H9 (cell line): ENCODE measurements at regions not wholly inside any gene's neighbourhood (a gene's known extent, or its start where the extent isn't known, plus 50 kb on each side); places are given as distances from the start of the nearest gene placed in this dataset.

ENCODE experiments used
- DNase-seq: peaks from one replicate; pipeline ENCODE4 v3.0.0-alpha.2; 2017
- H2AFZ ChIP-seq: one replicate; pipeline ENCODE4 v1.6.1; 2013; ENCODE audit warnings: mild to moderate bottlenecking, low read length, control low read depth, moderate library complexity
- H2AK5ac ChIP-seq: 2 replicates; pipeline ENCODE4 v1.6.1; 2013; ENCODE audit warnings: low read length, control low read depth, mixed read lengths; ENCODE audit not compliant: insufficient read length
- H2BK120ac ChIP-seq: one replicate; pipeline ENCODE4 v1.6.1; 2013; ENCODE audit warnings: low read depth, mild to moderate bottlenecking, low read length, control low read depth, inconsistent platforms; ENCODE audit not compliant: poor library complexity, severe bottlenecking
- H2BK12ac ChIP-seq: 2 replicates; pipeline ENCODE4 v1.6.1; 2013; ENCODE audit warnings: low read length, control low read depth, mixed read lengths, low read depth; ENCODE audit not compliant: insufficient read length
- H2BK15ac ChIP-seq: 2 replicates; pipeline ENCODE4 v1.6.1; 2013; ENCODE audit warnings: low read depth, low read length, control low read depth
- H2BK20ac ChIP-seq: one replicate; pipeline ENCODE4 v1.6.1; 2013; ENCODE audit warnings: low read depth, mild to moderate bottlenecking, low read length, control low read depth, inconsistent platforms; ENCODE audit not compliant: poor library complexity, severe bottlenecking
- H2BK5ac ChIP-seq: 2 replicates; pipeline ENCODE4 v1.6.1; 2013; ENCODE audit warnings: low read length, control low read depth, mixed read lengths; ENCODE audit not compliant: insufficient read length
- H3K14ac ChIP-seq: 2 replicates; pipeline ENCODE4 v1.6.1; 2013; ENCODE audit warnings: low read length, control low read depth; ENCODE audit not compliant: insufficient read depth
- H3K18ac ChIP-seq: 2 replicates; pipeline ENCODE4 v1.6.1; 2013; ENCODE audit warnings: low read depth, mild to moderate bottlenecking, mixed read lengths, low read length, control low read depth; ENCODE audit not compliant: insufficient read length
- H3K23ac ChIP-seq: 2 replicates; pipeline ENCODE4 v1.6.1; 2013; ENCODE audit warnings: low read length, control low read depth, mixed read lengths, low read depth; ENCODE audit not compliant: insufficient read length
- H3K23me2 ChIP-seq: 2 replicates; pipeline ENCODE4 v1.6.1; 2013; ENCODE audit warnings: low read depth, mild to moderate bottlenecking, mixed read lengths, low read length, control low read depth; ENCODE audit not compliant: insufficient read length, poor library complexity, severe bottlenecking
- H3K27ac ChIP-seq: 2 replicates; pipeline ENCODE4 v1.5.1; 2013; ENCODE audit warnings: low read length, control low read depth, mixed read lengths, low read depth; ENCODE audit not compliant: insufficient read length
- H3K27me3 ChIP-seq: 2 replicates; pipeline ENCODE4 v1.6.1; 2013; ENCODE audit warnings: low read length, control low read depth, inconsistent platforms; ENCODE audit not compliant: insufficient read depth
- H3K4ac ChIP-seq: 2 replicates; pipeline ENCODE4 v1.6.1; 2013; ENCODE audit warnings: low read depth, mild to moderate bottlenecking, control low read depth, inconsistent platforms, low read length, moderate library complexity
- H3K4me1 ChIP-seq: 2 replicates; pipeline ENCODE4 v1.6.1; 2013; ENCODE audit warnings: low read length, control low read depth, inconsistent platforms; ENCODE audit not compliant: insufficient read depth
- H3K4me2 ChIP-seq: 2 replicates; pipeline ENCODE4 v1.6.1; 2013; ENCODE audit warnings: low read length, control low read depth, mixed read lengths; ENCODE audit not compliant: insufficient read length, insufficient read depth
- H3K56ac ChIP-seq: 2 replicates; pipeline ENCODE4 v1.6.1; 2013; ENCODE audit warnings: low read depth, mild to moderate bottlenecking, mixed read lengths, low read length, control low read depth; ENCODE audit not compliant: insufficient read length
- H3K79me1 ChIP-seq: 2 replicates; pipeline ENCODE4 v1.6.1; 2013; ENCODE audit warnings: low read depth, mild to moderate bottlenecking, moderate library complexity, low read length, control low read depth, inconsistent platforms; ENCODE audit not compliant: insufficient read depth, poor library complexity, severe bottlenecking
- H3K79me2 ChIP-seq: 2 replicates; pipeline ENCODE4 v1.6.1; 2013; ENCODE audit warnings: low read length, control low read depth, inconsistent platforms; ENCODE audit not compliant: insufficient read depth
- H3K9ac ChIP-seq: 2 replicates; pipeline ENCODE4 v1.6.1; 2013; ENCODE audit warnings: low read length, control low read depth, mixed read lengths; ENCODE audit not compliant: insufficient read length; ENCODE audit errors: extremely low read depth
- H3K9me3 ChIP-seq: one replicate; pipeline ENCODE4 v1.6.1; 2013; ENCODE audit warnings: low read depth, low read length, inconsistent platforms; ENCODE audit not compliant: control insufficient read depth
- H3T11ph ChIP-seq: one replicate; pipeline ENCODE4 v1.6.1; 2013; ENCODE audit warnings: mild to moderate bottlenecking, low read length, control low read depth, inconsistent platforms
- H4K20me1 ChIP-seq: one replicate; pipeline ENCODE4 v1.6.1; 2013; ENCODE audit not compliant: control insufficient read depth, insufficient read length, insufficient read depth
- H4K5ac ChIP-seq: 2 replicates; pipeline ENCODE4 v1.6.1; 2013; ENCODE audit warnings: low read depth, mild to moderate bottlenecking, mixed read lengths, low read length, control low read depth; ENCODE audit not compliant: insufficient read length
- H4K8ac ChIP-seq: replicated peaks from 2 replicates; pipeline ENCODE4 v1.6.1; 2013; ENCODE audit warnings: low read length, control low read depth, mixed read lengths, low read depth; ENCODE audit not compliant: insufficient read length
- H4K91ac ChIP-seq: 2 replicates; pipeline ENCODE4 v1.6.1; 2013; ENCODE audit warnings: low read depth, mild to moderate bottlenecking, moderate library complexity, mixed read lengths, low read length, control low read depth; ENCODE audit not compliant: insufficient read length
- H3K27ac Mint-ChIP-seq, 3 experiments: 2 replicates in 2 of 3; 3 replicates in 1 of 3; pipeline ENCODE4 v1.8.0; 2020 to 2021; ENCODE audit warnings: mixed read lengths in 3 of 3, mild to moderate bottlenecking in 1 of 3, moderate library complexity in 1 of 3
- H3K27me3 Mint-ChIP-seq: 2 replicates; pipeline ENCODE4 v1.8.0; 2021; ENCODE audit warnings: low read depth, mild to moderate bottlenecking, moderate library complexity, mixed read lengths
- H3K36me3 Mint-ChIP-seq, 3 experiments: 2 replicates in 2 of 3; 3 replicates in 1 of 3; pipeline ENCODE4 v1.8.0; 2020 to 2021; ENCODE audit warnings: low read depth in 3 of 3, mixed read lengths in 3 of 3; ENCODE audit not compliant: insufficient read depth in 1 of 3
- H3K4me1 Mint-ChIP-seq, 2 experiments: 2 replicates each; pipeline ENCODE4 v1.8.0; 2020; ENCODE audit warnings: mixed read lengths in 2 of 2
- H3K4me3 Mint-ChIP-seq, 2 experiments: 2 replicates in 1 of 2; 3 replicates in 1 of 2; pipeline ENCODE4 v1.8.0; 2020 to 2021; ENCODE audit warnings: mild to moderate bottlenecking in 2 of 2, mixed read lengths in 2 of 2, moderate library complexity in 1 of 2
- H3K9me3 Mint-ChIP-seq, 2 experiments: 2 replicates in 1 of 2; 3 replicates in 1 of 2; pipeline ENCODE4 v1.8.0; 2020; ENCODE audit warnings: mild to moderate bottlenecking in 2 of 2, mixed read lengths in 2 of 2, moderate library complexity in 1 of 2
- CTCF ChIP-seq: fragments of 200-600 bp; sonication (generic); conservative IDR thresholded peaks from 3 replicates; pipeline ENCODE4 v1.8.0; 2021; ENCODE audit warnings: antibody characterized with exemption, mild to moderate bottlenecking
- WGBS: extraction: QIAGEN DNeasy Blood & Tissue Kit; methylation state at CpG from one replicate; pipeline ENCODE4 v1.1.7; 2013; ENCODE audit warnings: missing lambda C conversion rate, low lambda C conversion rate, mixed read lengths; ENCODE audit not compliant: insufficient read length; ENCODE audit errors: extremely low coverage; 5-methylcytosine and 5-hydroxymethylcytosine counted together

- Histone ChIP-seq H4K5ac (no peak overlapping the region), H3K9ac (no peak overlapping the region), H4K91ac (no peak overlapping the region), H3K18ac (no peak overlapping the region), H3T11ph (no peak overlapping the region), H2BK120ac (no peak overlapping the region), H2BK12ac (no peak overlapping the region), H3K23me2 (no peaks in the 10 kb centered on the region), H2BK15ac (no peak overlapping the region), H3K14ac (no peak overlapping the region), H4K20me1 (no peaks in the 10 kb centered on the region), H3K4me2 (no peak overlapping the region), H3K79me2 (no peaks in the 10 kb centered on the region), H2BK5ac (no peak overlapping the region), H3K27ac (no peak overlapping the region), H3K79me1 (no peaks in the 10 kb centered on the region), H3K23ac (no peak overlapping the region), H2AK5ac (no peak overlapping the region), H3K4me1 (0 out of 2 replicates have a peak, but pooled peaks cover 3% of the 10 kb centered on the region), H3K27me3 (no peaks in the 10 kb centered on the region), H4K8ac (no peak overlapping the region), H2BK20ac (no peak overlapping the region), H3K9me3 (no peaks in the 10 kb centered on the region), H3K56ac (no peak overlapping the region), H2AFZ (no peak overlapping the region), H3K4ac (no peak overlapping the region)
- no peak for DNase-seq
- Mint-ChIP-seq H3K9me3 (peaks cover 0 to 2% of the 10 kb centered on the region in 2 experiments; a peak in 2 of 5 replicates), H3K36me3 (peaks cover 0 to 6% (median 0%) of the 10 kb centered on the region in 3 experiments; a peak in 3 of 7 replicates), H3K4me3 (no peak overlapping the region), H3K27ac (no peak overlapping the region), H3K4me1 (peaks cover 14 to 21% of the 10 kb centered on the region in 2 experiments), H3K27me3 (no peaks in the 10 kb centered on the region)
- TF ChIP-seq CTCF, result no peak
- no CpG with 5 or more reads among the region's 4 CpGs for WGBS
Measured at GRCh38 chr7:22655781-22656180, 71.2 kb upstream of the IL6 start.
